Retinal pigment epithelial cell (primary cell): ENCODE measurements at regions not wholly inside any gene's neighbourhood (a gene's known extent, or its start where the extent isn't known, plus 50 kb on each side); places are given as distances from the start of the nearest gene placed in this dataset.

Experiments used
- DNase-seq: peaks from one replicate; pipeline ENCODE4 v3.0.0-alpha.2; 2010; ENCODE audit warnings: low read depth
- H3K4me3 ChIP-seq: 2 replicates; pipeline ENCODE4 v1.5.1; 2011; ENCODE audit warnings: mild to moderate bottlenecking, low read length, control low read depth, moderate library complexity
- TF ChIP-seq, protein P1 (sequence below): conservative IDR thresholded peaks from 2 replicates; pipeline ENCODE4 v1.5.1; 2011; ENCODE audit warnings: low read depth, low read length, control low read depth, inconsistent platforms

DNA sequence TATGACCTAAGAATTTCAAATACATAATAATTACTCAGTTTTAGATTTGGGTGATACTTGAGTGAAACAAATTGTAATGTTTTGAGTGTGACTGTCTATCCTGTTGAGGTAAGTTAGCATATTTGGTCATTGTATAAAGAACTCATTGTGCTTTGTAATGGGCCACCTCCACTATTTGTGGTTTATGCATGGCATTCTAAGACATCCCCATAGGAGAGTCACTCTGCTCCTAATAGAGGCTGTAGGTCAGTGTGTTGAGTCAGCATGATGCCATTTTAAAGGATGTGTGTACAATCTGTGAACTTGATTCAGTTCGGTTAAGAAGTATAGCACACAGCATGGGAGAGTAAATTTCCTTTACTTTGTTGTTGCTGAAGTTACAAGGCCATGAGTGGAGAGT is 1112.4 kb downstream of the JRKL start:
- TF ChIP-seq, protein P1, sequence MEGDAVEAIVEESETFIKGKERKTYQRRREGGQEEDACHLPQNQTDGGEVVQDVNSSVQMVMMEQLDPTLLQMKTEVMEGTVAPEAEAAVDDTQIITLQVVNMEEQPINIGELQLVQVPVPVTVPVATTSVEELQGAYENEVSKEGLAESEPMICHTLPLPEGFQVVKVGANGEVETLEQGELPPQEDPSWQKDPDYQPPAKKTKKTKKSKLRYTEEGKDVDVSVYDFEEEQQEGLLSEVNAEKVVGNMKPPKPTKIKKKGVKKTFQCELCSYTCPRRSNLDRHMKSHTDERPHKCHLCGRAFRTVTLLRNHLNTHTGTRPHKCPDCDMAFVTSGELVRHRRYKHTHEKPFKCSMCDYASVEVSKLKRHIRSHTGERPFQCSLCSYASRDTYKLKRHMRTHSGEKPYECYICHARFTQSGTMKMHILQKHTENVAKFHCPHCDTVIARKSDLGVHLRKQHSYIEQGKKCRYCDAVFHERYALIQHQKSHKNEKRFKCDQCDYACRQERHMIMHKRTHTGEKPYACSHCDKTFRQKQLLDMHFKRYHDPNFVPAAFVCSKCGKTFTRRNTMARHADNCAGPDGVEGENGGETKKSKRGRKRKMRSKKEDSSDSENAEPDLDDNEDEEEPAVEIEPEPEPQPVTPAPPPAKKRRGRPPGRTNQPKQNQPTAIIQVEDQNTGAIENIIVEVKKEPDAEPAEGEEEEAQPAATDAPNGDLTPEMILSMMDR = no peak
- no peak for DNase-seq
- H3K4me3 ChIP-seq = no peak overlapping the region

DNA sequence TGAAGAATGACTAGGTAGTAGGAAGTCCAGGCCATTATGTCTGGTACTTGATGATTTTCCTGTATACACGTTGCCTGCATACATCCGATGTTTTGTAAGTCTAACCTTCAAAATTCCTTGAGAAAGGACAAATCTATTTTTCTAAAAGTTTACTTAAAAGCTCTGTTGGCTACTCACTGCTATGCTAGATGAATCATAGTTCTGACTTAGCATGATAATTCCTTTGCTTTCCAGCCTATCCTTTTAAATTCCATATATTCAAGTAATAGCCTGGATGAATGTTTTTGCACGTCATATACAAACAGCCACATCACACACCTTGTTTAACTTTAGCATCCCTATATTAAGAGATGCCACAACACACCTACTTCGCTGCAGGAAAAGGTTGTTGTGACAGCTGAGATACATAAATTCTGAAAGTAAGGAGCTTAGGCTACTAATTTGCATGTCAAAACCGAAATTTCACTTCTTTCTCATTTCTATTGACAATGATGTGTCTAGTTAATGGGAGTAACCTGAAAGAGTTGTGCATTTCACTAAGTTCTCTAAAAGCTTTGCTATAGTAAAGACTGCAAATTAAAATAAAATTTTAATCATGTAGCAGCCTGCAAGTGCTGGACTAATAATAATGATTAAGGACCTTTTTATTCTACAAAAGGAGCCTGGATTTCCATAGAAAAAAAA is 1116.4 kb downstream of the JRKL start:
- H3K4me3 ChIP-seq = no peak overlapping the region
- TF ChIP-seq, protein P1 = no peak

DNA sequence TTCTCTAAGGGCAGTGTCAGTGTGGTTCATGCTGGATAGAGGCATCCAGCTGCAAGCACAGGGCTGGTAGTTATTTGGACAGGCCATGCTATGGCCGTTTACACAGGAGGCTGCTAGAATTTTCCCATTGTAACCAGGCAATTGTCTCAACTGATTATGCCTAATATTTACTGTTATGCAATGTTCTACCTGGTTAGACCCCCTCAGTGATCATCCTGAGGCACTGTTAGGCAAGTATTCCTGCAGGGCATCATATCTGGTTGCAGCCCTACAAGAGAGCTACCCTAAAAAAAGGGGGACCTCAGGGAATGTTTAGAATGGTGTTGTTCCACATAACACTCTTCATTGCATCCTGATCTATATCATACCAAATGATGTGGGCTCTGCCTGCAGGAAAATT is 1124.6 kb downstream of the JRKL start:
- no peak for DNase-seq
- TF ChIP-seq, protein P1 = no peak
- H3K4me3 ChIP-seq = no peak overlapping the region

More for the DNA sequence above, 1116.4 kb downstream of the JRKL start:
- no peak for DNase-seq

DNA sequence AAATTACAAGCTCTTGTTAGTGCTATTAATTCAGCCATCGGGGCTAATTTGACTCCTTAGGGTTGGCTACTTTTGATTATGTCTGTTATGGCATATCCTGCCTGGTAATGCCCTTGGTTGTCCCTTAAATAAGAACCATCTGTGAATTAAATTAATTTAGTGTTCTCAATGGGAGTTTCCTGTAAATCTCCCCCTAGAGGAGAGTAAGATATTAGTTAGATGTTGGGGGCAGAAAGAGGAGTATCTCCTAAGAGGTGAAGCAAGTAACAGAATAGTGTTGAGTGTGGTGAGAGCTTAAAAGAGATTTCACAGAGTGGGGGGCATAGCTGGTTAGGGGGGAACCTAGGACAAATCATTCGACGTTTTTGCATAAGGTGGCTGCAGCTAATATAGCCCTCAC is 1126.9 kb downstream of the JRKL start:
- no peak overlapping the region for H3K4me3 ChIP-seq
- TF ChIP-seq, protein P1 = no peak
- no peak for DNase-seq

DNA sequence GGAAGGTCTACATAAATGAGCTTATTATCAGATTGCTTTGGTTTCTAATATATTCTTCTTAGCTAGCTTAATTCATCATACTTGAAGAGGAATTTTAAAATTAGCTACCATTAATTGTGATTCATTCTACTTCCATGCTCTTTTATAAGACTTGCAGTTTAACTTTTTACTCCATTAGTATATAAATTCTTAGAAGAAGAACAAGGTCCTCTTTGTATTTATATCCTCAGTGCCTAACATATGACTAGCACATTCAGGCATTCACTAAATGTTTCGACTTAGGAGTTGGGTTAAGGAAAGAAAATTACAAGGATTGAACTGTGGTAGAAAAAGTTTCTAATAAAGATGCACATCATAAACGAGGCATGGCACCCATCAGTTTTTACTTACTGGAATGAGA is 1135.5 kb downstream of the JRKL start:
- TF ChIP-seq, protein P1 = no peak
- DNase-seq = peak; percentile 29
- H3K4me3 ChIP-seq = no peak overlapping the region

DNA sequence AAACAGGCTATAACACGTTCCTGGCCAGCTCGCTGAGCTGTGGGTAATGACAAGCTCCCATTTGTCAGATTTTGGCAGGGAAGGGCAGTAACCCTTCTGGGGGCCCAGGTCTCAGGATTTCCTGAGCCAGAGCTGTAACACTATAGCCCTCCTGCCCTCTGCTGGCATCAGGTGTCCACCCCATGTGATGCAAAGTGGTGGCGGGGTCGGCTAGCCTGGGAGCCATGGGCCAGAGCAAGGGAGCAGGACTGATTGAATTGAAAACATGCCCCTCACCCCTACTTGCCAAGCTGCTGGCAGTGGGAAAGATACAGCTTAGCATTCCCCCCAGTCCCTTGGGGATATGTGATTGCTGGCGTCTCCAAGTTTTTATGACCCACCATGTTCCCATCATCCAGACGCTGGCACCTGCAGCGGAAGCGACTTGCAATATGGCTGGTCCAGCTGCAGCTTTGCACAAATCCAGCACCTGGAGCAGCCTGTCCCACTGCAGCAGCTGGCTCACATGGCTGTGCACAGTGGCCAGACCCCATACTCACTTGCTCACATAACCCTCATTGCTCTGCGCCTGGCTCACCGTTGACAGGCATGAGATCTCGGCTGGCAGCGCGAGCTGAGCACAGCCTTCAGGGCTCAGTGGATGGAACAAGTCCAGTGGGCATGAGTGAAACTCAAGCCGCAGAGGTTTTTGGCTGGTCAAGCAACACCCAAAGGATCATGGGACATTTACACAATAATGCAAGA is 1147.8 kb downstream of the JRKL start:
- TF ChIP-seq, protein P1 = no peak
- no peak for DNase-seq
- no peak overlapping the region for H3K4me3 ChIP-seq

DNA sequence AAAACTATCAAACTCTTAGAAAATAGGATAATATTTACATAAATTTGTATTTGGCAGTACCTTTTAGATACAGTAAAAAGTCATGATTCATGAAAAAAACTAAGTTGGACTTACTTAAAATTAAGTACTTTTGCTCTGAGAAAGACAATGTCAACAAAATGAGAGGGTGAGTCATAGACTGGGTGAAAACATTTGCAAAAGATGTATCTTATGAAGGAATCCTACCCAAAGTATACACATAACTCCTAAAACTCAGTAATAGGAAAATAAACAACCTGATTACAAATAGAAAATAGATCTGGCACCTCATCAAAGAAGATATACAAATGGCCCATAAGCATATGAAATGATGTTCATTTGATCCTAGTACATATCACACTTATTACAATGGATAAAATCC is 1154.6 kb downstream of the JRKL start:
- no peak for DNase-seq
- no peak overlapping the region for H3K4me3 ChIP-seq
- TF ChIP-seq, protein P1 = no peak
